NCI-H146 (cell line): ENCODE measurements at regions not wholly inside any gene's neighbourhood (a gene's known extent, or its start where the extent isn't known, plus 50 kb on each side); places are given as distances from the start of the nearest gene placed in this dataset.
"Not testable (repeated sequence)": the region's sequence is repeated elsewhere in the genome, so short reads cannot be mapped to it uniquely, and the experiment has no call there.

Source experiments
- DNase-seq: peaks from one replicate; lab custom pipeline; 2025; lab: John Stamatoyannopoulos, UW

- DNase-seq = not testable (repeated sequence)
Measured at GRCh38 chr9:41273549-41274267, 84.6 kb upstream of the ZNG1F start.

DNA sequence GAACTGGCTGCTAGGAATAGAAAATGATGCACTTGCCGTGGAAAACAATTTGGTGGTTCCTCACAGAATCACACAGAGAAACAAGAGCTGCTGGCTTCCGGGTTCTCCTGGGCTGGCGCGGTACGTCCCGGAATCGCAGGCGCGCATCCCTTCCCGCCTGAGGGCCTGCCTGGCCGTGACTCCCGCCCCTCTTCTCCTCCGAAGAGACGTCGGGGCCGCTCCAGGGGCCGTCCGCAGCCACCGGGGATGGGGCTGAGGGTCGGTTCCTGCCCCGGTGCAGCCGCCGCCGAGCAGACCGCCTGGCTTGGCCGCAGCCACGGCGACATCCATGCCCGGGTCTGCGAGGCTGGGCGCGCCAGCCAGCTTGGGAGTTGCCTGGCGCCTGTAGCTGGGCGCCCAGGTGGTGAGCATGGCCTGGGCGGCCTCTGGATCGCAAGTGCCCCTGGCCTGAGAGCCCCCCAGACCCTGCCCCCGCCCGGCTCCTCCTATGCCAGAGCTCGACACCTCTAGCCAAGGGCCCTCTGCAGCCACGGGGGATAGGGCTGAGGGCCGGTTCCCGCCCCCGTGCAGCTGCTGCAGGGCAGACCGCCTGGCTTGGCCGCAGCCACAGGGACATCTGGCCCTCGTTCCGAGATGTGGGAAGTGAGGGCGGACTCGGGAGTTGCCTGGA, 83.9 kb upstream of the ZNG1F start:
- DNase-seq = not testable (repeated sequence)

GRCh38 chr9:41270992-41271391, 81.9 kb upstream of the ZNG1F start:
- DNase-seq = not testable (repeated sequence)

GRCh38 chr9:41269471-41269870, 80.4 kb upstream of the ZNG1F start:
- not testable (repeated sequence) for DNase-seq

DNA sequence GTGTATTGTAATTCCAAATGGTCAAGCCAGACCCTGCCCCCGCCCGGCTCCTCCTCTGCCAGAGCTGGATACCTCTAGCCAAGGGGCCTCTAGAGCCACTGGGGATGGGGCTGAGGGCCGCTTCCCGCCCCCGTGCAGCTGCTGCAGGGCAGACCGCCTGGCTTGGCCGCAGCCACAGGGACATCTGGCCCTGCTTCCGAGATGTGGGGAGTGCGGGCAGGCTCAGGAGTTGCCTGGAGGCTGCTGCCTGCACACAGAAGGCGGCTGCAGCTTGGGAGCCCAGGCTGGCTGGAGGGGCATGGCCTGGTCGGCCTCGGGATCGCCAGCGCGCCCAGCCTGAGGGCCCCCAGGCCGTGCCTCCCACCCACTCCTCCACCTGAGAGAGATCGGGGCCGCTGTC, 79.9 kb upstream of the ZNG1F start:
- not testable (repeated sequence) for DNase-seq

GRCh38 chr9:41266602-41267001, 77.5 kb upstream of the ZNG1F start:
- DNase-seq = not testable (repeated sequence)

DNA sequence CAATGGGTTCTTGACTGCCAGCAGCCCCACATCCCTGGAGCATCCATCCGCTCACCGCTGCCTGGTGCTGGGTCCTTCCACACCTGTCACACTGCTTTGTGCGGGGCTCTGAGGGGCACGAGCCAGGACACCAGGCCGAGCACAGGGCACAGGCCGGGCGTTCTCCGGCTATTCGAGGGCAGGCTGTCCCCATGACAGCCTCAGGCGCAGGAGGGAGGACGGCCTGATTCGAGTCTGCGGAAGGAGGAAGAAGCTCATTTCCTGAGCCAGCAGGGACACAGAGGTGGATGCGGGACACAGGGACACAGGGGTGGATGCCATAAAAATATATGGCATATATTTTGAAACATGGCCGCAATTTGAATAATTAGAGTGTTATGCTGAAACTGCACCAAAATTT, 76.9 kb upstream of the ZNG1F start:
- DNase-seq = not testable (repeated sequence)

DNA sequence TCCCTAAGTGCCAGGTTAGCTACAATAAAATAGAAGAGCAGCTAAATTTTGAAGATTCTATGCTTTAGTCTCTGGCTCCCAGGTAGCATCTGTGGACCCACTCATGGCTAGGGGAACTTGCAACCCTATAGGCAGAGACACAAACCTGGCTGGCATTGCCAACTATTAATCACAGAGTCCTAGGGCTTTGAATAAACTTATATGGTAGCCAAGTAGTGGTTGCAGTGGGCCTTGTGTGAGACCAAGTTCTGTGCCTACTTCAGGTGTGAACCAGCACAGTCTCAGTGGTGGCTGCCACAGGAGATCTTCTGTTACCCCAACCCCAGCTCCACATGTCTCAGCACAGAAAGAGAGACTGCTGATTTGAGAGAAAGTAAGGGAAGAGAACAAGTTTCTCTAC, 62.9 kb upstream of the ZNG1F start:
- not testable (repeated sequence) for DNase-seq

DNA sequence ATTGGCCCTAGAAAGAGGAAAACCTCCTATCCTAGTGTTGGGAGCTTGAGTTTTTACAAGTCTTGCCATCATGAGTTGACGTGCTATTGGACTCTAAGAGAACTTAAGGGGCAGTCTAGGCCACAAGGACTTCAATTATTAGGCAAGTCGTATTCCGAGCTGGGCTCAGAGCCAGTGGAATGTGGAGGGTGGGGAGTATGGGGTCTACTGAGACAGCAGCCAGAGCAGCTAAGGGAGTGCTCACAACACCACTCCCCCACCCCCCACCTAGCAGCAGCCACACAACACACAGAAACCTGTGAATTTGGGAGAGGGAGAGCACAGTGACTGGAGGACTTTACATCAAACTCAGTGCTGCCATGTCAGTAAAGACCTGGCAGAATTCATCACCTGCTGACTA, 62.0 kb upstream of the ZNG1F start:
- not testable (repeated sequence) for DNase-seq

- not testable (repeated sequence) for DNase-seq
Measured at GRCh38 chr9:41246702-41247101, 57.6 kb upstream of the ZNG1F start.
